ENCODE measurements at regions not wholly inside any gene's neighbourhood (a gene's known extent, or its start where the extent isn't known, plus 50 kb on each side); places are given as distances from the start of the nearest gene placed in this dataset.

DNA sequence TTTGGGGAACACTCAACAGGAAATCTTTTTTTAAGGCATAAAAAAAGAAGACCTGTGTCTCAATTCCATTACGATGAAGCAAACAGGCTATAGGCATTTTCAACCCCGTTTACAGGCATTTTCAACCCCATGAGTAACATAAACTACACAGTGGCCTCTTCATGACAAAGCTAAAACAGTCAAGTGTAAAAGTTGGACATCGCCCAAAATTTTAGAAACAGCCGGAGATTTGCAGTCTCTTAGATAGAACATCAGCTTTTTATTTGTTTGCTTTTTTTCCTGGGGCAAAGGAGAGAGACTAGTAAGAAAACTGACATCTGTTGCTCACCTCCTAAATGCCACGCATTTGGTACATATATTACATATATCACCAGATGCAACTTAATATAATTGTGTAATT, 173.7 kb downstream of the CMPK2 start:
- CTCF ChIA-PET (ENCODE audit: partially characterized antibody), result interaction anchor here (0.7 to 1.2 kb wide), 3 partner anchors 135 to 160 kb away, joined by 3 to 6 read pairs (median 3); no protein-coding TSS in a partner anchor
- Histone ChIP-seq H3K23me2 (ENCODE audit: low read depth, low read length) (no peaks in the 10 kb centered on the region), H3K79me2 (ENCODE audit: control insufficient read depth in 1 of 2, insufficient read depth in 2 of 2, low read length in 2 of 2) (no peaks in the 10 kb centered on the region), H2AFZ (ENCODE audit: low read length) (no peak overlapping the region), H3K9ac (replicated peaks in 1 of 4; ENCODE audit: extremely low read depth in 1 of 4, low read depth in 3 of 4, low read length in 3 of 4) (no peak overlapping the region), H3K4ac (replicated peaks; ENCODE audit: insufficient read length, low read depth, low read length) (no peak overlapping the region), H4K20me1 (replicated peaks in 1 of 2; ENCODE audit: control insufficient read depth in 1 of 2, insufficient read depth in 2 of 2, low read length in 2 of 2) (no peaks in the 10 kb centered on the region), H3K23ac (ENCODE audit: insufficient read length) (no peak overlapping the region), H4K8ac (ENCODE audit: extremely low read depth, insufficient read depth, low read length) (no peak overlapping the region), H3K4me1 (replicated peaks in 1 of 4; ENCODE audit: control insufficient read depth in 3 of 4, insufficient read depth in 4 of 4, low read length in 3 of 4) (0 out of 7 replicates have a peak, but pooled peaks cover 0 to 4% (median 0%) of the 10 kb centered on the region in 4 experiments), H3K9me3 (ENCODE audit: insufficient read depth in 2 of 2, low read depth in 1 of 2, low read length in 1 of 2) (0 out of 4 replicates have a peak, but pooled peaks cover 0 to 3% of the 10 kb centered on the region in 2 experiments), H2BK12ac (ENCODE audit: low read depth, low read length) (no peak overlapping the region), H3K4me2 (ENCODE audit: insufficient read depth in 1 of 2, low read depth in 2 of 2, low read length in 2 of 2) (no peak overlapping the region), H3K14ac (ENCODE audit: insufficient read length) (no peak overlapping the region), H4K91ac (replicated peaks; ENCODE audit: insufficient read length, low read length) (no peak overlapping the region), H2BK15ac (ENCODE audit: low read length) (no peak overlapping the region), H4K5ac (ENCODE audit: insufficient read length, low read depth, low read length) (no peak overlapping the region), H2BK120ac (replicated peaks; ENCODE audit: low read depth, low read length) (no peak overlapping the region), H3K27ac (ENCODE audit: low read depth, low read length) (no peak overlapping the region), H3K4me3 (ENCODE audit: extremely low read depth in 1 of 4, insufficient read depth in 2 of 4, low read depth in 3 of 4, low read length in 4 of 4) (no peak overlapping the region), H3K36me3 (ENCODE audit: control insufficient read depth in 2 of 4, insufficient read depth in 4 of 4, low read length in 3 of 4) (no peaks in the 10 kb centered on the region), H2BK20ac (ENCODE audit: low read length) (no peak overlapping the region), H2BK5ac (ENCODE audit: low read depth, low read length) (no peak overlapping the region), H3K56ac (replicated peaks; ENCODE audit: insufficient read length, low read depth, low read length) (no peak overlapping the region), H3K18ac (ENCODE audit: extremely low read depth, low read length) (no peak overlapping the region), H3K79me1 (ENCODE audit: low read depth, low read length) (no peaks in the 10 kb centered on the region), H2AK5ac (ENCODE audit: low read depth, low read length) (no peak overlapping the region), H3K27me3 (replicated peaks in 1 of 4; ENCODE audit: control insufficient read depth in 3 of 4, extremely low read depth in 1 of 4, insufficient read depth in 3 of 4, low read length in 3 of 4) (no peaks in the 10 kb centered on the region)
- no peak for DNase-seq (ENCODE audit: low read depth in 1 of 2, low spot score in 2 of 2)
- POLR2A ChIA-PET (ENCODE audit: partially characterized antibody), result no interaction called here
- WGBS, 2 experiments (ENCODE audit: extremely low coverage in 1 of 2, insufficient coverage in 1 of 2, insufficient read length in 1 of 2, insufficient replicate concordance in 2 of 2, low coverage in 1 of 2, low lambda C conversion rate in 2 of 2, missing lambda C conversion rate in 1 of 2), result 92% methylated on average over 5 of the region's 5 CpGs; no CpG with 5 or more reads in 1 of the 2 experiments
- TF ChIP-seq, protein P1, sequence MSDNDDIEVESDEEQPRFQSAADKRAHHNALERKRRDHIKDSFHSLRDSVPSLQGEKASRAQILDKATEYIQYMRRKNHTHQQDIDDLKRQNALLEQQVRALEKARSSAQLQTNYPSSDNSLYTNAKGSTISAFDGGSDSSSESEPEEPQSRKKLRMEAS (IDR thresholded peaks at IDR 0.05), result no peak
- no peak for TF ChIP-seq CTBP2 (IDR thresholded peaks at IDR 0.05; ENCODE audit: borderline replicate concordance, insufficient read depth, insufficient read length, low read length)
- TF ChIP-seq BACH1 (IDR thresholded peaks at IDR 0.05; ENCODE audit: low read length), result no peak
- no peak for TF ChIP-seq POLR2AphosphoS5 (IDR thresholded peaks at IDR 0.05; ENCODE audit: low read depth, low read length)
- TF ChIP-seq TBP (IDR thresholded peaks at IDR 0.05; ENCODE audit: low read depth, low read length), result no peak
- no peak for TF ChIP-seq POU5F1 (IDR thresholded peaks at IDR 0.05; ENCODE audit: low read depth, low read length)
- no peak for TF ChIP-seq GABPA (IDR thresholded peaks at IDR 0.05; ENCODE audit: borderline replicate concordance, insufficient read depth, low read length)
- TF ChIP-seq EZH2 (IDR thresholded peaks at IDR 0.05; ENCODE audit: low read depth, low read length, severe bottlenecking), result no peak
- TF ChIP-seq MAFK (IDR thresholded peaks at IDR 0.05; ENCODE audit: low read depth, low read length), result no peak
- TF ChIP-seq KDM5A (IDR thresholded peaks at IDR 0.05; ENCODE audit: low read length), result no peak
- no peak for TF ChIP-seq CHD1 (IDR thresholded peaks at IDR 0.05; ENCODE audit: low read depth, low read length)
- no peak for FAIRE-seq

Data from H1 (cell line).